H1 (cell line): ENCODE measurements at regions not wholly inside any gene's neighbourhood (a gene's known extent, or its start where the extent isn't known, plus 50 kb on each side); places are given as distances from the start of the nearest gene placed in this dataset.

ENCODE experiments used
- RFX5 ChIP-seq: IDR thresholded peaks from 2 replicates; pipeline ENCODE4 v1.6.1; 2011; ENCODE audit warnings: low read depth, low read length, improper control_type of control experiment, borderline replicate concordance

DNA sequence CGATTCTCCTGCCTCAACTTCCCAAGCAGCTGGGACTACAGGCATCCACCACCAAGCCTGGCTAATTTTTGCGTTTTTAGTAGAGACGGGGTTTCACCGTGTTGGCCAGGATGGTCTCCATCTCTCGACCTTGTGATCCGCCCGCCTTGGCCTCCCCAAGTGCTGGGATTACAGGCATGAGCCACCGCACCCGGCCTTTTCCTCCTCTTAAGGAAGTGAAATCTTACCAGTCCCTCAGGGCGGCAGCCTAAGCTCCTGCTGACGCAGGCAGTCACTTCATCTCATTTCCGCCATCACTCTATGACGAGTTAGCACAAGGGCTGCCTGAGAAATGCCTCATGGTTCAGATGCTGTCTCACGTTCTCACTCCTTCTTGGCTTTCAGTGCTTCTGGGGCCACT is 246.0 kb upstream of the SHH start (continued):
- TF ChIP-seq RFX5: no peak
- TF ChIP-seq, all 59 proteins: peak for 0
